ENCODE measurements at regions not wholly inside any gene's neighbourhood (a gene's known extent, or its start where the extent isn't known, plus 50 kb on each side); places are given as distances from the start of the nearest gene placed in this dataset.

- no peak for DNase-seq (ENCODE audit: low spot score)
Observed at GRCh38 chr1:117260761-117261423, 50.2 kb upstream of the VTCN1 start.

All from CD4-positive, alpha-beta T cell treated with Interleukin-15 for 4 hours (primary cell).